Thoracic aorta (tissue), 2 donors: ENCODE measurements at regions not wholly inside any gene's neighbourhood (a gene's known extent, or its start where the extent isn't known, plus 50 kb on each side); places are given as distances from the start of the nearest gene placed in this dataset.

Source experiments
- ATAC-seq: fragments of 150-250 bp; one replicate; pipeline ENCODE4 v1.8.0; 2017; ENCODE audit warnings: low read depth; ENCODE audit not compliant: insufficient number of reproducible peaks, low FRiP score
- DNase-seq: peaks from one replicate; pipeline ENCODE4 v3.0.0-alpha.2; 2020; ENCODE audit warnings: low spot score
- H3K27ac ChIP-seq, 2 donors: fragments of 200-600 bp; sonication (generic); 1 replicate in 1 of 2; 2 replicates in 1 of 2; pipeline ENCODE4 v1.5.1; 2016; ENCODE audit warnings: mild to moderate bottlenecking in 2 of 2, moderate library complexity in 2 of 2
- H3K27me3 ChIP-seq: fragments of 200-600 bp; sonication (generic); replicated peaks from 2 replicates; pipeline ENCODE4 v1.6.0; 2016; ENCODE audit warnings: mild to moderate bottlenecking; ENCODE audit not compliant: insufficient read depth
- H3K36me3 ChIP-seq: fragments of 200-600 bp; sonication (generic); one replicate; pipeline ENCODE4 v1.5.1; 2016
- H3K4me1 ChIP-seq, 2 donors: fragments of 200-600 bp; sonication (generic); 1 replicate in 1 of 2; 2 replicates in 1 of 2; pipeline versions ENCODE4 v1.5.1 to v1.6.0; 2016; ENCODE audit warnings: low read depth in 2 of 2, mild to moderate bottlenecking in 1 of 2; ENCODE audit not compliant: control insufficient read depth in 1 of 2
- H3K4me3 ChIP-seq: fragments of 200-600 bp; sonication (generic); 2 replicates; pipeline ENCODE4 v1.5.1; 2016; ENCODE audit warnings: mild to moderate bottlenecking
- H3K9me3 ChIP-seq: fragments of 200-600 bp; sonication (generic); 2 replicates; pipeline ENCODE4 v1.5.1; 2016
- CTCF ChIP-seq: fragments of 200-600 bp; sonication (generic); IDR thresholded peaks from one replicate; pipeline ENCODE4 v1.5.1; 2019; ENCODE audit warnings: antibody characterized with exemption

- Histone ChIP-seq H3K36me3 (no peaks in the 10 kb centered on the region), H3K9me3 (no peaks in the 10 kb centered on the region), H3K27ac (no peak overlapping the region), H3K27me3 (no peaks in the 10 kb centered on the region), H3K4me1 (no peaks in the 10 kb centered on the region), H3K4me3 (no peak overlapping the region)
- no peak for TF ChIP-seq CTCF
- DNase-seq (no peak), ATAC-seq (no peak)
Observed at GRCh38 chr14:40855343-40855742, 751.3 kb upstream of the LRFN5 start.

- ATAC-seq: no peak
Observed at GRCh38 chr14:40850191-40850590, 756.5 kb upstream of the LRFN5 start.

GRCh38 chr14:40847480-40847879, 759.2 kb upstream of the LRFN5 start:
- Histone ChIP-seq H3K4me1 (no peaks in the 10 kb centered on the region), H3K9me3 (no peaks in the 10 kb centered on the region), H3K4me3 (no peak overlapping the region), H3K27ac (no peak overlapping the region), H3K27me3 (no peaks in the 10 kb centered on the region), H3K36me3 (no peaks in the 10 kb centered on the region)
- no peak for DNase-seq
- no peak for ATAC-seq
- TF ChIP-seq CTCF: no peak

More at GRCh38 chr14:40850191-40850590, 756.5 kb upstream of the LRFN5 start:
- Histone ChIP-seq H3K4me3 (no peak overlapping the region), H3K27me3 (no peaks in the 10 kb centered on the region), H3K36me3 (no peaks in the 10 kb centered on the region), H3K27ac (no peak overlapping the region), H3K4me1 (no peaks in the 10 kb centered on the region), H3K9me3 (no peaks in the 10 kb centered on the region)
- no peak for TF ChIP-seq CTCF
- no peak for DNase-seq

GRCh38 chr14:40842816-40843215, 763.9 kb upstream of the LRFN5 start:
- Histone ChIP-seq H3K27ac (no peak overlapping the region), H3K9me3 (no peaks in the 10 kb centered on the region), H3K27me3 (no peaks in the 10 kb centered on the region), H3K4me1 (no peaks in the 10 kb centered on the region), H3K36me3 (no peaks in the 10 kb centered on the region), H3K4me3 (no peak overlapping the region)
- no peak for TF ChIP-seq CTCF
- ATAC-seq (no peak), DNase-seq (no peak)

- no peak for DNase-seq
- Histone ChIP-seq H3K27me3 (no peaks in the 10 kb centered on the region), H3K4me1 (no peaks in the 10 kb centered on the region), H3K27ac (no peak overlapping the region), H3K9me3 (no peaks in the 10 kb centered on the region), H3K36me3 (no peaks in the 10 kb centered on the region), H3K4me3 (no peak overlapping the region)
- ATAC-seq: no peak
- TF ChIP-seq CTCF: no peak
Observed at GRCh38 chr14:40841886-40842285, 764.8 kb upstream of the LRFN5 start.
